ENCODE measurements at regions not wholly inside any gene's neighbourhood (a gene's known extent, or its start where the extent isn't known, plus 50 kb on each side); places are given as distances from the start of the nearest gene placed in this dataset.

GRCh38 chr7:10225275-10225674, 748.4 kb upstream of the PHF14 start:
- H3K4me2 ChIP-seq (ENCODE audit: insufficient read depth, low read length) = no peak overlapping the region

GRCh38 chr7:10237306-10237705, 736.4 kb upstream of the PHF14 start:
- ATAC-seq (ENCODE audit: insufficient read depth, low read depth) = no peak
- DNase-seq = no peak
- no peak overlapping the region for H3K27ac ChIP-seq (ENCODE audit: low read length)

More at GRCh38 chr7:10225275-10225674, 748.4 kb upstream of the PHF14 start:
- Histone ChIP-seq H3K9ac (ENCODE audit: low read depth, low read length) (no peak overlapping the region), H3K27me3 (ENCODE audit: insufficient read depth, low read length, poor library complexity) (no peaks in the 10 kb centered on the region), H3K9me3 (ENCODE audit: insufficient read depth, low read length, severe bottlenecking) (no peaks in the 10 kb centered on the region), H3K4me1 (ENCODE audit: insufficient read depth, low read length) (no peaks in the 10 kb centered on the region), H3K79me2 (ENCODE audit: insufficient read depth, low read length) (no peaks in the 10 kb centered on the region), H2AFZ (ENCODE audit: low read depth, low read length) (no peak overlapping the region), H3K4me3 (ENCODE audit: low read depth in 1 of 2, low read length in 2 of 2) (no peak overlapping the region), H3K27ac (ENCODE audit: low read length) (no peak overlapping the region), H4K20me1 (ENCODE audit: insufficient read depth, low read length) (no peaks in the 10 kb centered on the region), H3K36me3 (ENCODE audit: insufficient read depth, low read length) (no peaks in the 10 kb centered on the region)
- ATAC-seq (ENCODE audit: insufficient read depth, low read depth) (no peak), DNase-seq (no peak)
- no peak for TF ChIP-seq EZH2 (IDR thresholded peaks at IDR 0.05; ENCODE audit: borderline replicate concordance, low read depth, low read length, severe bottlenecking)
- TF ChIP-seq CTCF (IDR thresholded peaks at IDR 0.05; ENCODE audit: borderline replicate concordance, extremely low read depth, low read length, poor library complexity, severe bottlenecking) = no peak

GRCh38 chr7:10238641-10239040, 735.0 kb upstream of the PHF14 start:
- H3K4me1 ChIP-seq (ENCODE audit: insufficient read depth, low read length) = no peaks in the 10 kb centered on the region
- no peak overlapping the region for H3K4me3 ChIP-seq (ENCODE audit: low read depth in 1 of 2, low read length in 2 of 2)
- DNase-seq = no peak
- no peak for ATAC-seq (ENCODE audit: insufficient read depth, low read depth)
- no peak overlapping the region for H3K4me2 ChIP-seq (ENCODE audit: insufficient read depth, low read length)
- TF ChIP-seq EZH2 (IDR thresholded peaks at IDR 0.05; ENCODE audit: borderline replicate concordance, low read depth, low read length, severe bottlenecking) = no peak
- no peak for TF ChIP-seq CTCF (IDR thresholded peaks at IDR 0.05; ENCODE audit: borderline replicate concordance, extremely low read depth, low read length, poor library complexity, severe bottlenecking)
- H4K20me1 ChIP-seq (ENCODE audit: insufficient read depth, low read length) = no peaks in the 10 kb centered on the region
- H3K27ac ChIP-seq (ENCODE audit: low read length) = no peak overlapping the region
- H3K9me3 ChIP-seq (ENCODE audit: insufficient read depth, low read length, severe bottlenecking) = peaks cover 1% of the 10 kb centered on the region
- no peak overlapping the region for H3K9ac ChIP-seq (ENCODE audit: low read depth, low read length)
- no peaks in the 10 kb centered on the region for H3K79me2 ChIP-seq (ENCODE audit: insufficient read depth, low read length)
- H2AFZ ChIP-seq (ENCODE audit: low read depth, low read length) = no peak overlapping the region
- no peaks in the 10 kb centered on the region for H3K27me3 ChIP-seq (ENCODE audit: insufficient read depth, low read length, poor library complexity)
- no peaks in the 10 kb centered on the region for H3K36me3 ChIP-seq (ENCODE audit: insufficient read depth, low read length)

More at GRCh38 chr7:10237306-10237705, 736.4 kb upstream of the PHF14 start:
- no peaks in the 10 kb centered on the region for H3K9me3 ChIP-seq (ENCODE audit: insufficient read depth, low read length, severe bottlenecking)
- H3K9ac ChIP-seq (ENCODE audit: low read depth, low read length) = no peak overlapping the region
- H3K4me2 ChIP-seq (ENCODE audit: insufficient read depth, low read length) = no peak overlapping the region
- H2AFZ ChIP-seq (ENCODE audit: low read depth, low read length) = no peak overlapping the region
- no peaks in the 10 kb centered on the region for H4K20me1 ChIP-seq (ENCODE audit: insufficient read depth, low read length)
- H3K4me3 ChIP-seq (ENCODE audit: low read depth in 1 of 2, low read length in 2 of 2) = no peak overlapping the region
- TF ChIP-seq EZH2 (IDR thresholded peaks at IDR 0.05; ENCODE audit: borderline replicate concordance, low read depth, low read length, severe bottlenecking) = no peak
- no peak for TF ChIP-seq CTCF (IDR thresholded peaks at IDR 0.05; ENCODE audit: borderline replicate concordance, extremely low read depth, low read length, poor library complexity, severe bottlenecking)
- H3K79me2 ChIP-seq (ENCODE audit: insufficient read depth, low read length) = no peaks in the 10 kb centered on the region
- H3K27me3 ChIP-seq (ENCODE audit: insufficient read depth, low read length, poor library complexity) = no peaks in the 10 kb centered on the region
- no peaks in the 10 kb centered on the region for H3K36me3 ChIP-seq (ENCODE audit: insufficient read depth, low read length)
- no peaks in the 10 kb centered on the region for H3K4me1 ChIP-seq (ENCODE audit: insufficient read depth, low read length)
